Hematopoietic multipotent progenitor cell treated with erythropoietin and hydrocortisone succinate and interleukin-3 and kit ligand, for 8 days (in vitro differentiated cells): ENCODE measurements at regions not wholly inside any gene's neighbourhood (a gene's known extent, or its start where the extent isn't known, plus 50 kb on each side); places are given as distances from the start of the nearest gene placed in this dataset.
"Not testable (repeated sequence)": the region's sequence is repeated elsewhere in the genome, so short reads cannot be mapped to it uniquely, and the experiment has no call there.

Source experiments
- DNase-seq: peaks from one replicate; pipeline ENCODE4 v3.0.0-alpha.2; 2015

- no peak for DNase-seq
Measured at GRCh38 chr21:33971492-33972013, 55.9 kb upstream of the ATP5PO start.

GRCh38 chr21:33969581-33969980 lies 54.0 kb upstream of the ATP5PO start:
- no peak for DNase-seq

GRCh38 chr21:33968995-33969348 lies 53.4 kb upstream of the ATP5PO start:
- DNase-seq: no peak

- peak; percentile 28 for DNase-seq
Measured at GRCh38 chr21:33968080-33968994, 52.7 kb upstream of the ATP5PO start.

GRCh38 chr21:33967086-33967571 lies 51.5 kb upstream of the ATP5PO start:
- DNase-seq: no peak

GRCh38 chr21:33966324-33966949 lies 50.8 kb upstream of the ATP5PO start:
- DNase-seq: no peak

- not testable (repeated sequence) for DNase-seq
Measured at GRCh38 chr21:33965662-33966061, 50.1 kb upstream of the ATP5PO start.
